ENCODE measurements at regions not wholly inside any gene's neighbourhood (a gene's known extent, or its start where the extent isn't known, plus 50 kb on each side); places are given as distances from the start of the nearest gene placed in this dataset.
"Not testable (repeated sequence)": the region's sequence is repeated elsewhere in the genome, so short reads cannot be mapped to it uniquely, and the experiment has no call there.

DNA sequence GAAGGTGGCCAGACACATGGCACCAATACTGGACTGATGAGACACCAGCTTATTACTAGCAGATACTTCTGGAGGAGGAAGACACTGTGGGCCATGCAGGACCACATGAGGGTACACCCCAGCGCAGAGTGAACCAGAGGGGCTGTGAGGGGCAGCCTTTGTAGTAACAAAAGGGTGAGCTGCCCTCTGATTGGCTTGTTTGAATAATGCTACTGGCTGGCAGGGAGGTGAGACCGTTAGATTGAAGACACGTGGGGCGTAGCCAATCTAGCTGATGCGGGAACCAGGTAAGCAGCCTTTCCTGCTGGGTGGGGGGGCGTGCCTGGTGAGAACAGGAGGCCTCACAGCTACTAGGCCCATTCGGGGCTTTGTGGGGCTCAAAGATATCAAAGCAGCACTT is 102.8 kb upstream of the SEC14L1 start:
- no peak for DNase-seq

DNA sequence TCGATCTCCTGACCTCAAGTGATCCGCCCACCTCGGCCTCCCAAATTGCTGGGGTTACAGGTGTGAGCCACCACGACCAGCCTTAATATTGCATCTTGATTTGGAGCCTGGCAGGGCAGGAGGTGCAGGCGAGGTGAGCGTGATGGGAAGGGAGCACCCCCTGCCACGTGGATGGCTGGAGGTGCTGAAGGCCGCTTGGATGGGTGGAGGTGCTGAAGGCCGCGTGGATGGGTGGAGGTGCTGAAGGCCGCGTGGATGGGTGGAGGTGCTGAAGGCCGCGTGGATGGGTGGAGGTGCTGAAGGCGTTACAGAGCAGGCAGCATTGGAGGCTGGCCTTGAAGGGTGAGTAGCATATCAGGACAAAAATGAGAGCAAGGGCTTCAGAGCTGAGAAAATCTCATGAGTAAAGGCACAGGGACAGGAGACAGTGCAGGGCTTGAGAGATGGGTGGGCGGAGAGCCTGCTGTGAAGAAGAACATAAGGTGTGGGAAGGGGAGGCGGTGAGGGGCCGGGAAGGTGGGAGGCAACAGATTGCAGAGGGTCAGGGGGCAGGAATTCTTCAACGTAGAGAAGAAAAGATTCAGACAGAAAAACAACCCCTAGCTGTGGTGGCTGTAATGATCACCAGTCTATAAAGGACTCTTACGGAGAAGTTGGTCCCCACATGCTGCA is 101.7 kb upstream of the SEC14L1 start:
- no peak for DNase-seq

DNA sequence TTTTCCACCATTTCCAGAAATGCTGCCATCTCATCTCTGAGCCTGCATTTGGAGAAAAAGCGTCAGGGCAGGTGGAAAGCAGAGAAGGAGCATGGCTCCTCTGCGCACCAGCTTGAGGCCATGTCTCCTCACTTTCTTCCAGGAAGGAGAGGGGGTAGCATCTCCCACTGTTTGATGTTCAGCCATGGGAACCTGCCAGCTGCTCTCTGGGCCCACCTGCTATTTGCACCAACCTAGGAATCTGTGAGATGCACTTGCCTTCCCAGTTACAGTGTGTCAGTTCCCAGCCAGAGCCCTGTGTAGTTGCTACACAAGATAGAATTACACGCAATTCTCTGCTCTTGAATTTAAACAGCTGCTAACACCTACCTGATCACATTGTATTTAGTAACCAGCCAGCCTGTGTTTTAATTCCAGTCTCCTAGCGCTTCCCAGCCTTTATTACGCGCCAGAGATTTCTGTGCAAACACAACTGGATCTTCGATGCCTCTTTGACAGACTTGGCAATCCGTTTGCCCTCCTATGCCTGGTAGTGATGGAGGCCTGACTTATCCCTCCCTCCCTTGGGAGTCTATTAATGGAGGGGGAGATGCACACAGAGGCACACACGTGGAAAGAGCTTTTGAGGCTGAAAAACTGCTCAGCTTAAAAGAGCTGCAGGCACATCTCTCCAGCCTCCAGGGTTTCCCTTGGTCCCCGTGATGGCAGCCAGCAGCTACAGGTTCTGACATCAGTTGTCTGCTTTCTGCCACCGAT is 98.1 kb upstream of the SEC14L1 start:
- no peak for DNase-seq

DNA sequence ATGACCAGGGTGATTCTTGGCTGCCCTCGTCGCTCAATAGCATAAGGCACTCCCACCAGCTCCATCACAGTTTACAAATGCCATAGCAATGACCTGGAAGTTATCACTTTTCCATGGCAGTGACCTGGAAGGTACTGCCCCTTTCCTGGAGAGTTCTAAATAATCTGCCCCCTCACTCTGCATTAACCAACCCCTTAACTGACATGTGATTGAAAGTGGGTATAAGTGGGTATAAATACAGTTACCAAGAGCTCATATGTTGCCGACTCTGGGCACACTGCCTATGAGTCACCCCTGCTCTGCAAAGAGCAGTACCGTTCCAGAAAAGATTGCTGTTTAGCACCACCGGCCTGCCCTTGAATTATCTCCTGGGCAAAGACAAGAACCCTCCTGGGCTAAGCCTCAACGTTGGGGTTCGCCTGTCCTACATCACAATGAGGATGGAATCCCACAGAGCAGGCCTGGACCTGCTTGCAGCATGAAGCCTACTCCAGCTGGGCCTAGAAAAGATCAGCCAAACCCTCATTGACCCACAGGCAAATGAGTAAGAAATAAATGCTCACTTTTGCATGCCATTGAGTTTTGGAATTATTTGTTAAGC is 95.2 kb upstream of the SEC14L1 start:
- no peak for DNase-seq

DNA sequence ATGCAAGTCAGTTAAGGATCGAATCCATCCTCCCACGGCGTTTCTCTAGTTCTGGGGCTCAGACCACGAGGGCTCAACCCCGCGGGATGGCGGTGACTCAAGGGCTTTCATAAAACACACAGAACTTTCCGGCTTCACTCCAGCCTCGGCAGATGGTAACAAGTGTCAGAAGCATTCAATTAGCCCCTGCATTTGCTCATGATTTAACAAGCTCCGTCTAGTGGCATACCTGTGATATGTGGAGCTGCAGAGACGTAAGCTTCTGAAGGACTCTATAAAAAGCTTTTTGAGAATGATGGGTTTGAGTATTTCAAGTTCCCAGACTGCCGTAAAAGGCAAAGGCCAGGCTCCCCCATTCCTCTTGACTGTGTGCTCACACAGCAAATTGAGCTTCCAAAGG is 91.3 kb upstream of the SEC14L1 start:
- no peak for DNase-seq

DNA sequence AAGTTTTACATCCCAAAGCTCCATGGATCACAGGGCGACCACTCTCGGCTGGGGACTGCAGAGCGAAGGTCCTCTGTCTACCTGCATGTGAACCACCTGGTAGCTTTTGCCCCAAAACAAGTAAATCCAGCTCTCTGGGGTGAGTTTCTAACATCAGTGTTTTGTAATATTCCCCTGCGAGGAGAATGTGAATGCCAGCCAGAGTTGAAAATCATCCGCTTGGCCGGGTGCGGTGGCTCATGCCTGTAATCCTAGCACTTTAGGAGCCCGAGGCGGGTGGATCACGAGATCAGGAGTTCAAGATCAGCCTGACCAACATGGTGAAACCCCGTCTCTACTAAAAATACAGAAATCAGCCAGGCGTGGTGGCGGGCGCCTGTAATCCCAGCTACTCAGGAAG is 89.9 kb upstream of the SEC14L1 start:
- not testable (repeated sequence) for DNase-seq

DNA sequence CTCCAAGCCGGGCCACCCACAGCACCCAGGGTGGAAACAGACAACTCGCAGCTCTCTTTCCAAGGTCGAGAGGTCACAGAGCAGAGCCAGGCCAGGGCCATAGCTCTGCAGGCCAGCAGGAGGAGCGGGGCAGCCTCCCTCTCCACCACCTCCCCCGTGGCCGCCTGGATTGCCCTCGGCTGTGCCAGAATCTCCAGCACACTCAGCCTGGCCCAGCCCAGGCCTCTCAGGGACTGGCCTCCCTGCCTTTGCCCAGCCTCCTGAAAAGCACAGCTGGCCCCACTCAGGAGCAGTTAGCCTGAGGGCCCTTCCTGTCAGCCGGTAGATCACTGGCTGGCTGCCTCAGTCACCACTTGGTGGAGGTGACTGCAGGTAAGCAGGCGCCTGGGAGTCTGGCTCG is 85.8 kb upstream of the SEC14L1 start:
- no peak for DNase-seq

DNA sequence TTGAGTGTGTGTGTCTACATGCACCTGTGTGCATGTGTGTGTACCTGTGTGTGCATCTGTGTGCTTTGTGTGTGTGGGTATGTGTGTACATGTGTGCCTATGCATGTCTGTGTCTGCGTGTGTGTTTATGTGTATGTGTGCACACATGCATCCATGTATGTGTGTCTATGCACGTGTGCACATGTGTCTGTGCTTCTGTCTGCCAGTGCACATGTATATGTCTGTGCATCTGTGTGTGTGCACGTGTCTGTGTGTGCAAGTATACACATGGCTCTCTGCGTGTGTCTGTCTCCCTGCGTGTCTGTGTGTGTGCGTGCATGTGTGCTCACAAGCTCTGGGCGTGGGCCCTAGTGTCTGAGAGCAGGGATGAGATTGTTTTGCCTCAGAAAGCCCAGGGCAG is 85.3 kb upstream of the SEC14L1 start:
- no peak for DNase-seq

DNA sequence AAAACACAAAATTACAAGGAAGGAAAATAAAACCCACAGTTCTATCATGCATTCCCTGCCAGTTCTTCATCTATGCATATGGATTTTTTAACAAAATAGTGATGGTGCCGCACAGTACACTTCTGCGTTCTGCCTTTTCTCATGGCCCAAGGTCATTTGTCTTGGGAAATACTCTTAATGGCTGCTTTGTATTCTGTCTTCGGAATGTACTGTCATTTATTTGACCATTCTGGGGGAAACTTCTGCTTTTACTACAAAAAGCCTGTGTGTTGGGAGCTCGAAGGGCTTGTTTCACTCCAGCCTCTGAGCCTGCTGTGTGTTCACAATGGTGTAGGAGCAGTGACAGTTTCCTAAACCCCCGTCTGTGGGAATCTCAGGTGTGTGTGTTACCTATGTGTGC is 82.8 kb upstream of the SEC14L1 start:
- DNase-seq: no peak

DNA sequence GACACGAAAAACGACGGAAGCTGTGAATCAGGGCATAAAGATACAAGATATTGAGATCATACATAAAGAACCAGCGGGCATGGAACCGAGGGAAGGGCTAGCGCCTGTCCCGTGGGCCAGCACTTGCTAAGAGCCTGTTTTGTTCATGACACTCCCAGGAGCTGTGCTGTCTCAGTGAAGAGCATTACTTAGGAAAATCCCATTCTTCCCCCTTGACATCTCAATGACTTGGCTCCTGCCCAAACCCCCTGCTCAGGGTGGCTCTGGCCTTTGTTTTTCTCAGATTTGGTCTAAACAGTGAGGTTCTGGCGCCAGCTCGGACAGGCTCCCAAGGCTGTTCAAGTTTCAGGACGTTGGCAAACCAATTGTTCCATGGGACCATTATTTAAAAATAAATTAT is 79.1 kb upstream of the SEC14L1 start:
- no peak for DNase-seq

DNA sequence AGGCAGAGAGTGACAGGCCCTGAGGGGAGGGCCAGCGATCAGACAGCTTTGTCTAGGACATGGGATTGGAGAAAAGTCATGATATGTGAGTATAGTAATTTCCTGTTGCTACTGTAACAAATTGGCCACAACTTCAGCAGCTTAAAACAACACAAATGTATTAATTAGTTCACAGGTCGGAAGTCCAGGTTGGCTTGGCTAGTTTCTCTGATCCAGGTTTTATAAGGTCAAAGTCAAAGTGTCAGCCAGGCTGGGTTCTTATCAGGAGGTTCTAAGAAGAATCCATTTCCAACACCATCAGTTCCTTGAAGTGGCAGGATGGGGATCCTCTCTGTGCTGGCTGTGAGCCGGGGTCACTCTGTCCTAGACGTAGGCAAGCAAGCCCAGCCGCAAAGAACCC is 76.2 kb upstream of the SEC14L1 start:
- no peak for DNase-seq

DNA sequence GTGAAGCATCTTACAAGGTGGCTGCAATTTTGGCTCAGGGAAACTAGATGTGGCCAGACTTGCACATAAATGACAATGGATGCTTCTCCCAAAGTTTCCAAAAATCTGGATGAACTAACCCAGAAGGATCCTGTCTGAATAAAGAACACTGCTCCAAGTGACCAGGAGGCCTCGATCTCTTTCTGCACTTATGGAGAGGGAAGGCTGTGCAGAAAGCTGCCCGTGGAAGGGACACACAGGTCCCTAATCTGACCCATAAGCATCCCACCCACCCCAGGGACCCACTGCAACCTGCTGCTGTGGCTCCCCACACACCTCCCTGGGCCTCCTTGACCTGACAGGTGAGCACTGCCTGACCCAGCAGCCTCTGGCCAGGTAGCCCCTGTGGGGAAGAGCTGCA is 74.6 kb upstream of the SEC14L1 start:
- no peak for DNase-seq

DNA sequence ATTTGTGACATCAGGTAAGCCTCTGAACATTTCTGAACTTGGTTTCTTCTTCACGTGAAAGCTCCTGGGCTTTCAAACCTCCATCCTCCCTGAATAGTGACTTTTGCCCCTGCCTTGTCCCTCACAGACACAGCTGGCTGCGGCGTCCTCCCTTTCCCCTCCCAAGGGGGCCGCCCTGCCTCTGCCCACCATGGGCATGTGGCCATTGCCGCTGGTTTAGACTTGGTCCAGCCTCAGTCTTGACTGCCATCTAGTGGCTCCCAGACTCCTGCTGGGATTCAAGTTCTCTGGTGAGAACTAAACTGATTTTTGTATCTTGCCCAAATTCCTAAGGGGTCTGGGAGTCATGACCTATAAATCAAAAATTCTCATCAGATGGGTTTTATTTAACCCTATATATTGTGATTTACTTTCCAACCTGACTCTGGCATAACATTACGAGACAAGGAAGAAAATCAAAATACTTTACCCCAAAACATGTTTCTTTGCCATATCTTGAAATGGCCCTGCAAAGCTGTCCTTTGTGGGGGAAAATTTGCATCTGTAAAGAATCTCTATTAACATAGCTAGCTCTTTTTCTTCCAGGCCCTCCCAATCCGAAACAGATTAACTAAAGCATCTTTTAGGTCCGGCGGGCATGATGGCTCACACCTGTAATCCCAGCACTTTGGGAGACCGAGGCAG is 73.9 kb upstream of the SEC14L1 start:
- peak in 4 of 5 donors; percentile 21 to 40 (median 39) for DNase-seq

DNA sequence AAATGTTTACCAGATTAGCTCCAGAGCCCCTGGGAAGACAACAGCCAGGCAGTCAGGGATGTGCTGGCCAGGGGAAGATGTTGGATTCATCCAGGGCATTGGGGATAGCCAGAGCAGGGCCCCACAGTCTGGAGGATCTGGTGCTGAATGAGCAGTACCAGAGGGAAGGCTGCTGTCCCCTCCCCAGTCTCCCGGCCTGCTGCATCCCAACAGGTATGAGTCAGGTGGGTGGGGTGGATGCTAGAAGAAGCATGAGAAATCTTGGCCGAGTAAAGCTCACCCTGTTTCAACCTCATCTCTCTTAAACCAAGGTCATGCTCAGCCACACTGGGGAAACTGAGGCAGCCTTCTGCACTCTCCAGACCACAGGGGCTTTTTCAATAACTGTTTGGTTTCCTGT is 71.9 kb upstream of the SEC14L1 start:
- no peak for DNase-seq

DNA sequence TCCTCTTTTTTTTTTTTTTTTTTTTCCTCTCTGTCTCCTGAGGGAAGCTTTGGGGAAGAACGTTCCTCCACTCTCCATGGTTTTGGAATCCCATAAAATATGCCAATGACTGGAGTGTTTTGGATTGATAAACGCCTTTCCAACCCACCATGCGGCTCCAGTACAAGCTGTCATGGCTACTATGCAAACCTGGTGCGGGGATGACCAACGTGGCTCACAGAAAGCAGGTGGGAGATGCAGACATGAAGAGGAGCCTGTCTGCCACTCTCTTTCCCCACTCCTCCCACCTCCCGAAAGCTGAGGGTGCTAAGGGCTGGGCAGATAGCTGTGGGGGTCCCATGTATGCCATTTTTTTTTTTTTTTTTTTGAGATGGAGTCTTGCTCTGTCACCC is 69.9 kb upstream of the SEC14L1 start:
- no peak for DNase-seq

DNA sequence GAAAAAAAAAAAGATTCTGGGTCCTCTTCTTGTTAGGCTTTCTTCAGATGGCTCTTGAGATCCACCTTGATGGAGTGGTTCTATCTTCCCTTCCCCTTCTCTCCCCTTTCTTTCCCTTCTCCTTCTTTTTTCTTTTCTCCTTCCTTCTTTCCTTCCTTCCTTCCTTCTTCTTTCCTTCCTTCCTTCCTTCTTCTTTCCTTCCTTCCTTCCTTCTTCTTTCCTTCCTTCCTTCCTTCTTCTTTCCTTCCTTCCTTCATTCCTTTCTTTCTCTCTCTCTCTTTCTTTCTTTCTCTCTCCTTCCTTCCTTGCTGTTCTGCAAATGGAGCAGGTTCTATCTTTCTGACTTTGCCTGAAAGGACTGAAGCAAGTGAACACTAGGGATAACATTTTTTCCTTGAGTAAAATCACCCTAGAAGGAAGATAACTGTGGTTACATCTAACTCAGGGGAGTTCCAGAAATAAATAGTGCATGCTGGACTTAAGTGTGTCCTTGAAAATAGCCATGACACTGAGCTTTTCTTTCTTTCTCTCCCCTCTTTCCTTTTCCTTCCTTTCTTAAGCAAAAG is 68.8 kb upstream of the SEC14L1 start:
- no peak for DNase-seq

DNA sequence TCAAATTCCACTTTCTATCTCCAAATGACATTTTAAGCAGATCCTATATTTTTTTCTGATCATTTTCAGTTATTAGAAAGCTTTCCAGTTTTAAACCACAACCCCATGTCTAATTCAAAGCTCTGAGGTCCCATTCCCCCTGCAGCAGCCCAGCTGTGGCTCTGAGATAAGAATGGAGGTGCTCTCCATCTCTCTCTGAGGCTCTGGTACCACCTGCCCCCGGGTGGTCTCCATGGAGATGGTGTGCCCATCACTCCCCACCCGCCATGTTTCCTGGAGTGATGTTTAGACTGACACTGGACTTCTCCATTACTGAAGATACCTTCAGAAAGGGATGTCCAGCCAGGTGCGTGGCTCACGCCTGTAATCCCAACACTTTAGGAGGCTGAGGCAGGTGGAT is 68.1 kb upstream of the SEC14L1 start:
- no peak for DNase-seq

DNA sequence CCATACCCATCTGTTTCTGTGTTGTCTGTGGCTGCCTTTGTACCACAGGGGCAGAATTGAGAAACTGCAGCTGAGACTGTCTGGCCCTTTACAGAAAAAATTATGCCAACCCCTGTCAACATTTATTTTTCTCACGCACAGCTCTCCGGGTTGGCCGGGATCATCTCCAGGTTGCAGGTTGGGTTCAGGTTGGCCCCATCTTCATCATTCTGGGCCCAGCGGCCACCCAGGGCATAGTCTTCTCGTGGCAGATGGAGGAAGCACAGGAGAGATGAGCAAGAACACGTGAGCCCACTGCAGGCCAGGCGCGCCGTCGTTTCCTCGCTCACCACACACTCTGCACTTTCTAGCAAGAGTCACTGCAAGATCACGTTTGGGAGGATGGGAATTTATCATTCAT is 66.1 kb upstream of the SEC14L1 start:
- no peak for DNase-seq

DNA sequence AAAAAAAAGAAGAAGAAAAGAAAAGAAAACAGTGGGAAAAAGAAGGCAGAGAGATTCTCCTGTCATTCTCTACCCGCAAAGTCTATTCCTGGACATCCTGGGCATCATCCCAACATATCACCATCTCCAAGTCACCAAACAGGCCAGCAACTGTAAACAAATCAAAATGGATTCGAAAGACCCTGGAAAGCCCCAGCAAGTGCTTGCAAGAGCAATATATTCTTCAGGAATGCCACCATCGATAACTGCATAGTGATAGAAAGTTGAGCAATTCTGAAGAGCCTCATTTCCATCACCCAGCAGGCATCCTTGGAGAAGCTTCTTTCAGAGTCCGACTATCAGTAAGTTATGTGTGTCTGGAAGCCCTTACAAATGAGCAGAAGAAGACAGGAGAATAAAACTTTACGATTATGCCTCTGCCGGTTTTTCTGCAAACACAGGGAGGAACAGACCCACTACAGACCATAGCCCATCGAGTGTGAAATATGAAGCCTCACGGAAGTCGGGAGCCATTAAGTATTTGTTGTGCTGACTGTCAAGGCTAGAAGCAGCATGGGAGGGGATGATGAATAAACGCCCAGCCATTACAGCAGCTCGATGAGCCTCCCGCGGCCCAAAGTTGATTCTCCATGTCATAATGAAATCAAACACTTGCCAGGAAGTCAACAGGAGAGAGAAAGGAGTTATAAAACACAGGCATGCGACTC is 64.5 kb upstream of the SEC14L1 start:
- no peak for DNase-seq

DNA sequence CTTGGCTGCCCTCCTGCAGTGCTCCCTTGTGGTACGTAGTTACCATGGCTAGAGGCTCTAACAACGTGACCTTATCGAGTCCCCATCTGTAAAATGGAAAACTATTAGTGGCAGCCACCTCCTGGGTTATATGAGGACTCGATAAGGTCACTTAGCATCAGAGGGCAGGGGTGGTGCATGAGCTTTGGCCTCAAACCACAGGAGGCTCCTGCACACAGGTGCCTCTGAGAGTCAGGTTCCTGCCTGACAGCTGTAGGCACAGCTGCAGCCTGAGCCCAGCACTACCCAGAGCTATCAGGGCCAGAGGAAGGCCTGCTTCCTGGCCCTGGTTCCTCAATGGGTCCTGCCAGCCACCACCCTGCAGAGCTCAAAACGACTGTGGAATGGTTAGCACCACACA is 57.2 kb upstream of the SEC14L1 start:
- DNase-seq: no peak

DNA sequence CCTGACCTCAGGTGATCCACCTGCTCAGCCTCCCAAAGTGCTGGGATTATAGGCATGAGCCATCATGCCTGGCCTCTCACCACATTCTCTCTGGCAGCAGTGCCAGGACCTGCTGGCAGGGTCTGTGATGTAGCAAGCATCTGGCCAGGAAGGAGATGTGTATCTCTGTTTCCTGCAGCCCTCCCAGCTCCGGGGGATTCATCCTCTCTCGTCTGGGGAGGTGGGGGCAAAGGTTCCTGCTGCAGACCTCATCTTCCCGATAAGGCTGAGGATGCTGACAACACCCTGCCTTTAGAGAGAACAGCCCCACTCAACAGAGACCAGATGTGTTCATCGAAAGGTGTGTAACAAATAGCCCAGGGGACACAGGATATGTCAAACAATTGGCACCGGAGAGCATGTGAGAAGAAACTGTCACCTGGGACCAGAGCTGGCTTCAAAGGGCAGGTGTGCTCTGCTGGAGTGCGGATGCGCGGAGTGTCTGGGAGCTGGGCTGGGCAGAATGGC is 54.8 kb upstream of the SEC14L1 start:
- no peak for DNase-seq

DNA sequence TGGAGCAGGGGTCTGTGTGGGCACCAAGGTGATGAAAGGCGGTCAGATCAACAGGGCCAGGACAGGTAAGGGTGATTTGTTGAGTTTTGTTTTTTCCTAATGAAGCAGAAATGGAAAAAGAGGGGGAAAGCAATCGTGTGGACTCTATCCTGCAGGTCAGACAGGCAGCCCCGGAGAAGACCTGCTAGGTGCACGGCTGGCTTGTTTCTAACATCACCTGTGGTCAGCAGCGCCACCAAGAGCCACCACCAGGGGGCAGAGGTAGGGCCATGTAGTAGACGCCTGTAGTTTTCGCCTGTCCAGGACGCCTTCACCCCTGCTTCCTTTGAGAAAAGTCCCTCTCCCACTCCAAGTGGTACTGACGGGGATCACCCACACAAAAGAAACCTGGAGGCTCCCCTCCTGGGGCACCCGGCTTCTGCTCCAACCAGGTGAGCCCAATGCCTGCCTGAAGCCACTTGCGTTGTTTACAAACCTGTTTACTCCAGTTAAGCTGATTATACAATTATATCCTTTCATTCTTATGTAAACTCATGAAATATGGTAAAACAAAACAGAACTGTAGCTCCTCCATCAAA is 54.2 kb upstream of the SEC14L1 start:
- peak; percentile 49 to 73 (median 65) for DNase-seq

Measured in T-helper 1 cell (primary cell).